HG03378 (cell line): ENCODE measurements at regions not wholly inside any gene's neighbourhood (a gene's known extent, or its start where the extent isn't known, plus 50 kb on each side); places are given as distances from the start of the nearest gene placed in this dataset.

Experiments
- ATAC-seq: cut with Tn5 transposase; IDR thresholded peaks from one replicate; pipeline ENCODE4 v1.9.1; 2021; ENCODE audit warnings: mild to moderate bottlenecking, moderate library complexity; ENCODE audit not compliant: unreplicated experiment

GRCh38 chr10:31720546-31720945 lies 208.1 kb downstream of the ARHGAP12 start:
- no peak for ATAC-seq

DNA sequence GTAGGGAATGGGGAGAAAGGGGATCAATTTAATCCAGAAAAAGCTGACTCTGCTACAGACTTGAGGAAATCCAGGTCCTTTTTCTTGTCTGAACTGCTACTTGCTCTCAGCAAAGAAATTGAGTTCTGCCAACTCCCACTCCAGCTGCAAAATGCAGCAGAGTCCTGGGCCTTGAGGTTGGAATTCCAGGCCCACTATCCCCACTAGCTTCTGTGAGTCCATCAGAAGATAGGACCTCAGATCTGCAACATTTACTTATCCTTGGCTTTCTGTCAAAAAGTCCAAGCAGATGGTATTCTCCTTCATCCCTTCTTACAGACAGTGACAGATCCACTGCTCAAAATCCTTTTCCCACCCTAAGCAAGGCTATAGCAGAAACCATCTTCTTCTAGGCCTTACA lies 219.2 kb downstream of the ARHGAP12 start:
- ATAC-seq: no peak

DNA sequence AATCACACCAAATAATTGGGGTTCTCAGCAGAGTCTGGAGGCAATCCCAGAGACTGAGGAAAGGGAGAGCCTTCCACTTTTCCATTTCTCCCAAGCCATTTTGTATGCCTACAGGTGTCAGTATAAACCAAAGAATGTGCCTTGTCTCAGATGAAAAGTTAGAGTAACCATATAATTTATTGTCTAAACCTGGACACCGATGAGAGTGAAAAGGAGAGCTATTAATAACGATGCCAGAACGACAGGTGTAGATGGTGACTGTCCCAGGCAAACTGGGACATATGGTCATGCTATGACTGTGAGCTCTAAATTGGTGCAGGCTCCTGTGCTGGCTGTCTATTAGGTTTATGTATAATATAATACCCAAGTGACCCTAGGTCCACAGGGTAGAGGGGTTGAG lies 219.6 kb downstream of the ARHGAP12 start:
- no peak for ATAC-seq

DNA sequence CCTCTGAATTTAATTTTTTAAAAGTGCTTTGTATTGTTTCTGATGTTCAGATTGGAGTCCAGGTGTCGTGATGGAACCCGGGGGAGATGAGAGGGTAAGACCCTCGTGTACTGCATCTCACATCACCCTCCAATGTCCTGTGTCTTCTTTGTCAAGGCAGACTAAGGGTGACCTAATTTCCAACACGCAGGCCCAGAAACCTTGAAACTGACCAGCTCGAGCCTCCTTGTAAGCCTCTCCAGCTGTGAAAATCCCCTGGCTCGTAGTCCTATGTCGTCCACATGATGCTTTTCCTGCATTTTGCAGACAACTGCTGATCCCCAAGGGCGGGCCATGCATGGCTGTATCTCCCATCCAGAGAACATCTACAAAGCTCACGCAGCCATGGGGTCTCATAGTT lies 220.2 kb downstream of the ARHGAP12 start:
- no peak for ATAC-seq

DNA sequence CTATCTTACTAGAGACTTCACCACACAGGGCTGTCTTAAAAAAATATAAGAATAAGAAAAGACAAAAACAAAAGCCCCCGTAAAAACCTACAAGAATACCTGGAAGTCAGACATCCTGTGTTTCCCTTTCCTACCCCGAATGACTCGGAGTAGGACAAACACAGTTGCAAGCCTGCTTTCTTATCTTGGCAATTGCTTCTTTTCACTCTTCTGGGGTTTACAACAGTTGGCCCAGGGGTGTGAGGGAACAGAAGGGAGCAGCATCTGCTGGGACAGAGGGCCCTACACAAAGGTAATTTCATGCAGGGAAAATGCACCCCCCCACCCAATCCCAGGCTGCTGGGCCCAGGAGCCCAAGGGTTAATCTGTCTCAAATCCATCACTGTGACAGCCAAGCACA lies 220.6 kb downstream of the ARHGAP12 start:
- no peak for ATAC-seq

GRCh38 chr10:31707093-31708039 lies 221.3 kb downstream of the ARHGAP12 start:
- ATAC-seq: peak; percentile 90

DNA sequence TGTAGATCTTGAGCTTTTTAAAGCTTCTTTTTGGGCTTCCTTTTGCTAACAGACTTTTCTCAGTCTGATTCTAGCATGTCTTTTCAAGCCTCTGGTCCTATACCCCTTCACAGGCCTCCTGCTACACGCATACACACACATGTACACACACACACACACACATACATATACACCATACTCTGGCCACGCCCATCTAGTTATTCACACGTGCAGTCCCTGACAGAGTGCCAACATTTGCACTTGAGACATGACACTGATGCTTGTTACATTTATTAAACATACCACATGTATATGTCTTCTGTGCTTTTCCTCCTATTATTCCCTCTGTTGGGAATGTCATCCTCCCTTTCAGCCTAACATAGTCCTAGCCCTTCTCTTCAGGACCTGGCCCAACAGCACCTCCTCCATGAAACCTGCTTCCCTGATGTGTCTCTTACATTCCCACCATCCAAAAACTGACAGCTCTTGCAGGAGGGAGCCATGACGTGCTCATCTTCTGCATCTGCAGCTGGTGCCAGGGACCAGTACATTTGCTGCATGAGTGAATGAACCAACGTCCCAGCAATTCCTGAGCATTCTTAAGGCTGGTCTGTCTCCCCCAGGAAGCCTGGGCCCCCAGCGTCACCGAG lies 222.1 kb downstream of the ARHGAP12 start:
- ATAC-seq: no peak

DNA sequence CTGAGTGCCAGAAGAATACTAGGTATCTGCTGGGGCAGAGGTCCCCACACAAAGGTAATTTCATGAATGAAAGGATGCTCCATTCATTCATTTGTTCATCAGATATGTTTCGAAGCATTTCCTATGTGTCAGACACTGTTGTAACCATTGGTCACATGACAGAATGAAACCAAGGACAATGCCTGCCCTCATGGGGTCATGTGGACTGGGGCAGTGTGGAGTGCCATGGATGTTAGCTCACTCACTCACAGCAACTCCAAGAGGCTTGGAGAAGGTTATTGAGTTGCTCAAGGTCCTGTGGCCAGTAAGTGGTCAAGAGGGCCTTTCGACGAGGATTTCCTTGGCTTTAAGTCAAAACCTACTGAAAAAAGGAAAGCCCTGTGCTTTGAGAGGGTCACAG lies 223.5 kb downstream of the ARHGAP12 start:
- ATAC-seq: no peak

- no peak for ATAC-seq
Observed at GRCh38 chr10:31704195-31704594, 224.4 kb downstream of the ARHGAP12 start.

DNA sequence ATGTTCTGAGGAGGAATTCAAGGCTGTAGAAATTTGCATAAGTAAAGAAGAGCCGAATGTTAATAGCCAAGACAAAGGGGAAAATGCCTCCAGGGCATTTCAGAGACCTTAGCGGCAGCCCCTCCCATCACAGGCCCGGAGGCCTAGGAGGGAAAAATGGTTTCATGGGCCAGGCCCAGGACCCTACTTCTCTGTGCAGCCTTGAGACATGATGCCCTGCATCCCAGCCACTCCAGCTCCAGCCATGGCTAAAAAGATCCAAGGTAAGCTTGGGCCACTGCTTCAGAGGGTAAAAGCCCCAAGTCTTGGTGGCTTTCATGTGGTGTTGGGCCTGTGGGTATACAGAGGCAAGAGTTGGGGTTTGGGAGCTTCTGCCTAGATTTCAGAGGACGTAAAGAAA lies 225.7 kb downstream of the ARHGAP12 start:
- ATAC-seq: no peak

GRCh38 chr10:31702005-31702404 lies 226.6 kb downstream of the ARHGAP12 start:
- peak; percentile 47 for ATAC-seq

DNA sequence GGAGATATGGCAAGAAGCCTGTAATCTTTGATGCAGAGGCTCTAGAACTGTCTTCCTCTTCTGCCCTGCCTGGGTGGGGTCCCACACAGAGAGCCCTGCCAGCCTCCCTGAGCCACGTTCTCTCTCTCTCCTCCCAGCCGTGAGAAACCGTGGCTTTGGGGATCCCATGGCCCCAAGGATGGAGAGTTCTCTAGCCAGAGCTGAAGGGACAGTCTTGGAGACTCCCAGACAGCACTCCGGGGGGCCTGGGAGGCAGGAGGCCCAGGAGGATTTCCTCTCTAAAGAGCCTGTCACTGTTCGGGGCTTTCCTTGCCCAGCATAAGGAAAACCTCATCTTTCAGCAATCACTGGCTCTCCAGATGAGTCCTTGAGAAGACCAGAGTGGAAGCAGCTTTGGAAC lies 227.1 kb downstream of the ARHGAP12 start:
- ATAC-seq: no peak

- no peak for ATAC-seq
Observed at GRCh38 chr10:31700181-31700611, 228.4 kb downstream of the ARHGAP12 start.

GRCh38 chr10:31698181-31698830 lies 230.3 kb downstream of the ARHGAP12 start:
- ATAC-seq: no peak

GRCh38 chr10:31697271-31698180 lies 231.1 kb downstream of the ARHGAP12 start:
- ATAC-seq: no peak

- no peak for ATAC-seq
Observed at GRCh38 chr10:31694929-31695837, 233.4 kb downstream of the ARHGAP12 start.

GRCh38 chr10:31694126-31694685 lies 234.4 kb downstream of the ARHGAP12 start:
- ATAC-seq: no peak

- no peak for ATAC-seq
Observed at GRCh38 chr10:31693491-31693890, 235.1 kb downstream of the ARHGAP12 start.

DNA sequence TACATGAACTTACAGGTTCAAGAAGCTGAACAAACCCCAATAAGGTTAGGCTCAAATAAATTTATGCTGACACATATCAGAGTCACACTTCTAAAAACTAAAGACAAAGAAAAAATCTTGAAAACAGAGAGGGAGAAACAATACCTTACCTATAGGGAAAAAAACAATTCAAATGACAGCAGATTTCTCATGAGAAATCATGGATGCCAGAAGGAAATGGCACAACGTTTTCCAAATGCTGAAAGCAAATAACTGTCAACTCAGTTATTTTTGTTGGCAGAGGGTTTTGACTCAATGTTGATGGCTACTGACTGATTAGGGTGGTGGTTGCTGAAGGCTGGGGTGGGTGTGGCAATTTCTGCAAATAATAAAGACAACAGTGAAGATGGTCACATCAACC lies 239.4 kb downstream of the ARHGAP12 start:
- no peak for ATAC-seq
